ENCODE measurements at regions not wholly inside any gene's neighbourhood (a gene's known extent, or its start where the extent isn't known, plus 50 kb on each side); places are given as distances from the start of the nearest gene placed in this dataset.

DNA sequence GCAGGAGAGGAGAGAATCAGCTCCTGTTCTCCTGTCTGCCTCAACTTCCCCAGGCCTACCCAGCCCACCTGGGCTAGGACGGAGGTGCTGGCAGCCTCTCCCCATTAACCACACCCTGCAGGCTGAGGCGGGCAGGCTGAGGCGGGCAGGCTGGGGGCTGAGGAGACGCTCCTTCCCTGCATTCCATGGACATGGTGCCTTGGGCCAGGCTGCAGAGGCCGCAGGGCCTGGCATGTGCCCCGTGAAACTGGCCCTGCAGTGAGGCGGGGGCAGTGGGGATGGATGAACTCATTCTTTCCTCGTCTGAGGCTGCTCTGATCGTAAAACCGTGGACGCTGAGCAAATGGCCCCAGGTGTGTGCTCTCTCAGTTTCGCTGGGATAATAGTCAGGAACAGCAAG lies 84.7 kb upstream of the LAPTM4A start:
- TF ChIP-seq, protein P1, sequence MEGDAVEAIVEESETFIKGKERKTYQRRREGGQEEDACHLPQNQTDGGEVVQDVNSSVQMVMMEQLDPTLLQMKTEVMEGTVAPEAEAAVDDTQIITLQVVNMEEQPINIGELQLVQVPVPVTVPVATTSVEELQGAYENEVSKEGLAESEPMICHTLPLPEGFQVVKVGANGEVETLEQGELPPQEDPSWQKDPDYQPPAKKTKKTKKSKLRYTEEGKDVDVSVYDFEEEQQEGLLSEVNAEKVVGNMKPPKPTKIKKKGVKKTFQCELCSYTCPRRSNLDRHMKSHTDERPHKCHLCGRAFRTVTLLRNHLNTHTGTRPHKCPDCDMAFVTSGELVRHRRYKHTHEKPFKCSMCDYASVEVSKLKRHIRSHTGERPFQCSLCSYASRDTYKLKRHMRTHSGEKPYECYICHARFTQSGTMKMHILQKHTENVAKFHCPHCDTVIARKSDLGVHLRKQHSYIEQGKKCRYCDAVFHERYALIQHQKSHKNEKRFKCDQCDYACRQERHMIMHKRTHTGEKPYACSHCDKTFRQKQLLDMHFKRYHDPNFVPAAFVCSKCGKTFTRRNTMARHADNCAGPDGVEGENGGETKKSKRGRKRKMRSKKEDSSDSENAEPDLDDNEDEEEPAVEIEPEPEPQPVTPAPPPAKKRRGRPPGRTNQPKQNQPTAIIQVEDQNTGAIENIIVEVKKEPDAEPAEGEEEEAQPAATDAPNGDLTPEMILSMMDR (IDR thresholded peaks at IDR 0.05; ENCODE audit: insufficient read depth, low read length): no peak
- no peak for TF ChIP-seq POLR2AphosphoS5 (IDR thresholded peaks at IDR 0.05; ENCODE audit: low read depth)
